ENCODE measurements at regions not wholly inside any gene's neighbourhood (a gene's known extent, or its start where the extent isn't known, plus 50 kb on each side); places are given as distances from the start of the nearest gene placed in this dataset.

GRCh38 chr2:37836270-37836669 lies 88.8 kb upstream of the RMDN2 start:
- no peak overlapping the region for H3K27ac ChIP-seq (ENCODE audit: low read depth)
- 80% methylated on average over 3 of the region's 3 CpGs for WGBS
- DNase-seq (ENCODE audit: extremely low spot score), result no peak
- H3K4me1 ChIP-seq (ENCODE audit: insufficient read depth), result no peaks in the 10 kb centered on the region
- H3K4me3 ChIP-seq (ENCODE audit: low read depth, low read length), result no peak overlapping the region
- H3K36me3 ChIP-seq (ENCODE audit: insufficient read depth), result no peaks in the 10 kb centered on the region

- H3K36me3 ChIP-seq (ENCODE audit: insufficient read depth), result no peaks in the 10 kb centered on the region
- H3K4me3 ChIP-seq (ENCODE audit: low read depth, low read length), result no peak overlapping the region
- H3K4me1 ChIP-seq (ENCODE audit: insufficient read depth), result no peaks in the 10 kb centered on the region
- no peak overlapping the region for H3K27ac ChIP-seq (ENCODE audit: low read depth)
- WGBS, result 94% methylated on average over 6 of the region's 6 CpGs
- DNase-seq (ENCODE audit: extremely low spot score), result no peak
These were observed 88.4 kb upstream of the RMDN2 start for GRCh38 chr2:37836711-37837110.

GRCh38 chr2:37837628-37838328 lies 87.3 kb upstream of the RMDN2 start:
- DNase-seq (ENCODE audit: extremely low spot score), result no peak
- no peak overlapping the region for H3K27ac ChIP-seq (ENCODE audit: low read depth)
- whole genome bisulfite sequencing, result 23% methylated on average over 6 of the region's 6 CpGs

GRCh38 chr2:37838541-37839167 lies 86.4 kb upstream of the RMDN2 start:
- no peaks in the 10 kb centered on the region for H3K36me3 ChIP-seq (ENCODE audit: insufficient read depth)
- no peak overlapping the region for H3K27ac ChIP-seq (ENCODE audit: low read depth)
- no peaks in the 10 kb centered on the region for H3K4me1 ChIP-seq (ENCODE audit: insufficient read depth)
- no peak for DNase-seq (ENCODE audit: extremely low spot score)
- no peak overlapping the region for H3K4me3 ChIP-seq (ENCODE audit: low read depth, low read length)
- 74% methylated on average over 7 of the region's 7 CpGs for WGBS

More at GRCh38 chr2:37837628-37838328, 87.3 kb upstream of the RMDN2 start:
- Histone ChIP-seq H3K4me1 (ENCODE audit: insufficient read depth) (no peaks in the 10 kb centered on the region), H3K36me3 (ENCODE audit: insufficient read depth) (no peaks in the 10 kb centered on the region), H3K4me3 (ENCODE audit: low read depth, low read length) (no peak overlapping the region)

- Histone ChIP-seq H3K27ac (ENCODE audit: low read depth) (no peak overlapping the region), H3K4me3 (ENCODE audit: low read depth, low read length) (no peak overlapping the region), H3K4me1 (ENCODE audit: insufficient read depth) (no peaks in the 10 kb centered on the region), H3K36me3 (ENCODE audit: insufficient read depth) (no peaks in the 10 kb centered on the region)
- DNase-seq (ENCODE audit: extremely low spot score), result no peak
- 89% methylated on average over 3 of the region's 3 CpGs for WGBS
These were observed 85.1 kb upstream of the RMDN2 start for GRCh38 chr2:37839991-37840390.

- Histone ChIP-seq H3K27ac (ENCODE audit: low read depth) (no peak overlapping the region), H3K36me3 (ENCODE audit: insufficient read depth) (no peaks in the 10 kb centered on the region)
- no peak for DNase-seq (ENCODE audit: extremely low spot score)
These were observed 82.2 kb upstream of the RMDN2 start for GRCh38 chr2:37842732-37843440.

GRCh38 chr2:37843556-37843955 lies 81.5 kb upstream of the RMDN2 start:
- Histone ChIP-seq H3K27ac (ENCODE audit: low read depth) (no peak overlapping the region), H3K36me3 (ENCODE audit: insufficient read depth) (no peaks in the 10 kb centered on the region), H3K4me1 (ENCODE audit: insufficient read depth) (no peaks in the 10 kb centered on the region), H3K4me3 (ENCODE audit: low read depth, low read length) (no peak overlapping the region)
- no peak for DNase-seq (ENCODE audit: extremely low spot score)
- 0% methylated on average over 1 of the region's 1 CpG for WGBS

More at GRCh38 chr2:37842732-37843440, 82.2 kb upstream of the RMDN2 start:
- Histone ChIP-seq H3K4me3 (ENCODE audit: low read depth, low read length) (no peak overlapping the region), H3K4me1 (ENCODE audit: insufficient read depth) (no peaks in the 10 kb centered on the region)

- no peak for DNase-seq (ENCODE audit: extremely low spot score)
- Histone ChIP-seq H3K27ac (ENCODE audit: low read depth) (no peak overlapping the region), H3K4me1 (ENCODE audit: insufficient read depth) (no peaks in the 10 kb centered on the region), H3K4me3 (ENCODE audit: low read depth, low read length) (no peak overlapping the region), H3K36me3 (ENCODE audit: insufficient read depth) (no peaks in the 10 kb centered on the region)
- 0% methylated on average over 1 of the region's 1 CpG for WGBS
These were observed 78.9 kb upstream of the RMDN2 start for GRCh38 chr2:37846207-37846606.

- no peak for DNase-seq (ENCODE audit: extremely low spot score)
- WGBS, result 91% methylated on average over 5 of the region's 5 CpGs
- H3K4me1 ChIP-seq (ENCODE audit: insufficient read depth), result no peaks in the 10 kb centered on the region
These were observed 77.3 kb upstream of the RMDN2 start for GRCh38 chr2:37847792-37848191.

GRCh38 chr2:37848451-37848850 lies 76.6 kb upstream of the RMDN2 start:
- no peak for DNase-seq (ENCODE audit: extremely low spot score)
- H3K36me3 ChIP-seq (ENCODE audit: insufficient read depth), result no peaks in the 10 kb centered on the region
- 90% methylated on average over 2 of the region's 2 CpGs for WGBS
- H3K4me3 ChIP-seq (ENCODE audit: low read depth, low read length), result no peak overlapping the region
- no peak overlapping the region for H3K27ac ChIP-seq (ENCODE audit: low read depth)
- no peaks in the 10 kb centered on the region for H3K4me1 ChIP-seq (ENCODE audit: insufficient read depth)

More at GRCh38 chr2:37847792-37848191, 77.3 kb upstream of the RMDN2 start:
- Histone ChIP-seq H3K27ac (ENCODE audit: low read depth) (no peak overlapping the region), H3K4me3 (ENCODE audit: low read depth, low read length) (no peak overlapping the region), H3K36me3 (ENCODE audit: insufficient read depth) (no peaks in the 10 kb centered on the region)

GRCh38 chr2:37849911-37850310 lies 75.2 kb upstream of the RMDN2 start:
- H3K27ac ChIP-seq (ENCODE audit: low read depth), result no peak overlapping the region
- WGBS, result 87% methylated on average over 2 of the region's 2 CpGs
- no peaks in the 10 kb centered on the region for H3K36me3 ChIP-seq (ENCODE audit: insufficient read depth)
- H3K4me3 ChIP-seq (ENCODE audit: low read depth, low read length), result no peak overlapping the region
- H3K4me1 ChIP-seq (ENCODE audit: insufficient read depth), result no peaks in the 10 kb centered on the region
- DNase-seq (ENCODE audit: extremely low spot score), result no peak

- WGBS, result 49% methylated on average over 4 of the region's 4 CpGs
These were observed 73.7 kb upstream of the RMDN2 start for GRCh38 chr2:37851428-37851827.

GRCh38 chr2:37851828-37852584 lies 73.1 kb upstream of the RMDN2 start:
- H3K36me3 ChIP-seq (ENCODE audit: insufficient read depth), result no peaks in the 10 kb centered on the region
- no peak for DNase-seq (ENCODE audit: extremely low spot score)
- no peak overlapping the region for H3K27ac ChIP-seq (ENCODE audit: low read depth)
- no peak overlapping the region for H3K4me3 ChIP-seq (ENCODE audit: low read depth, low read length)
- 62% methylated on average over 3 of the region's 3 CpGs for WGBS
- no peaks in the 10 kb centered on the region for H3K4me1 ChIP-seq (ENCODE audit: insufficient read depth)

More at GRCh38 chr2:37851428-37851827, 73.7 kb upstream of the RMDN2 start:
- DNase-seq (ENCODE audit: extremely low spot score), result no peak
- Histone ChIP-seq H3K27ac (ENCODE audit: low read depth) (no peak overlapping the region), H3K36me3 (ENCODE audit: insufficient read depth) (no peaks in the 10 kb centered on the region), H3K4me3 (ENCODE audit: low read depth, low read length) (no peak overlapping the region), H3K4me1 (ENCODE audit: insufficient read depth) (no peaks in the 10 kb centered on the region)
